ENCODE measurements at regions not wholly inside any gene's neighbourhood (a gene's known extent, or its start where the extent isn't known, plus 50 kb on each side); places are given as distances from the start of the nearest gene placed in this dataset.

GRCh38 chr9:87323928-87324327 lies 173.7 kb upstream of the DAPK1 start:
- H3K4me2 ChIP-seq (ENCODE audit: low read length): no peak overlapping the region
- no peaks in the 10 kb centered on the region for H3K36me3 ChIP-seq (ENCODE audit: insufficient read depth, low read length)
- H3K9me3 ChIP-seq (replicated peaks; ENCODE audit: low read length): no peaks in the 10 kb centered on the region
- H3K9ac ChIP-seq (ENCODE audit: low read depth, low read length): no peak overlapping the region
- no peak overlapping the region for H3K4me3 ChIP-seq (ENCODE audit: low read length)
- H3K27me3 ChIP-seq (ENCODE audit: control insufficient read depth, insufficient read depth, low read length): no peaks in the 10 kb centered on the region
- H3K4me1 ChIP-seq (ENCODE audit: control insufficient read depth, insufficient read depth, low read length): peaks cover 30% of the 10 kb centered on the region

- H3K36me3 ChIP-seq (ENCODE audit: insufficient read depth, low read length): no peaks in the 10 kb centered on the region
- no peak overlapping the region for H3K4me3 ChIP-seq (ENCODE audit: low read length)
- peak overlapping the region; percentile 24 for H3K9ac ChIP-seq (ENCODE audit: low read depth, low read length)
- no peaks in the 10 kb centered on the region for H3K27me3 ChIP-seq (ENCODE audit: control insufficient read depth, insufficient read depth, low read length)
- H3K4me1 ChIP-seq (ENCODE audit: control insufficient read depth, insufficient read depth, low read length): peaks cover 30% of the 10 kb centered on the region
- H3K9me3 ChIP-seq (replicated peaks; ENCODE audit: low read length): no peaks in the 10 kb centered on the region
- H3K4me2 ChIP-seq (ENCODE audit: low read length): no peak overlapping the region
Measured at GRCh38 chr9:87324613-87325194, 173.0 kb upstream of the DAPK1 start.

DNA sequence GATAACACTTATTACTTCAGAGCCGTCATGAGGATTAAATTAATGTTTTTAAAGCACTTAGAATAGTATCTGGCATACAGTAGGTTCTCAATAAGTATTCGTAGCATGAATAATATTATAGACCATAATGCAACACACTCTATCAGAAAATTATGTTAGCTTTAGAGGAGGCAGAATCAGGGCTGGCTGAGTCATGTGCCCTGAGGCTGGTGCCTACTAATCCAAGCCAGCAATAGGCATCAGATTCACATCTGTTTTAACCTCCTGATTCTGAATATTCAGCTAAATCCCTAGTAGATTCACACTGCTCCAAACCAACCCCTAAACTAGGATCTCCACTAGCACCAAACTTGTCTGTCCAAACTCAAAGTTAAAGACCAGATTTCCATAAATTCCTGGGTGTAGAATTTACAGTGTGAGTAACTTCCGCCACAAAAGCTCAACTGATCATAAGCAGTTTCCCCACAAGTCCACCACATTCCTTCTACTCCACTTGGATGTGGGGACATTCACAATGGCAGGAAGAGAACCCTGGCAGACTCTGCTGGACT lies 170.0 kb upstream of the DAPK1 start:
- peaks cover 22% of the 10 kb centered on the region for H3K4me1 ChIP-seq (ENCODE audit: control insufficient read depth, insufficient read depth, low read length)
- H3K4me3 ChIP-seq (ENCODE audit: low read length): no peak overlapping the region
- H3K4me2 ChIP-seq (ENCODE audit: low read length): no peak overlapping the region
- H3K9ac ChIP-seq (ENCODE audit: low read depth, low read length): no peak overlapping the region
- no peaks in the 10 kb centered on the region for H3K27me3 ChIP-seq (ENCODE audit: control insufficient read depth, insufficient read depth, low read length)
- H3K9me3 ChIP-seq (replicated peaks; ENCODE audit: low read length): peaks cover 11% of the 10 kb centered on the region
- H3K36me3 ChIP-seq (ENCODE audit: insufficient read depth, low read length): no peaks in the 10 kb centered on the region

DNA sequence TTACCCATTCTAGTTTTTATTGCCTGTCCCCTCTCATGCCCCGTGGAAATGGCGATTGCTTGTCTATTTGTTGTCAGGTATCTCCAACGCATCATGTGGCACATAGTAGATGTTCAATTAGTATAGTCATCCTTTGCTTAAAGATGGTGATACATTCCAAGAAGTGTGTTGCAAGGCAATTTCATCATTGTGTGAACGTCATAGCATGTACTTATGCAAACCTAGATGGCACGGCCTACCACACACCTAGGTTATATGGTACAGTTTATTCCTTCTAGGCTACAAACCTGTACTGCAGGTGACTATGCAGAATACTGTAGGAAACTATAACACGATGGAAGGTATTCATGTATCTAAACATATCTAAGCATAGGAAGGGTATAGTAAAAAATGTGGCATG lies 163.9 kb upstream of the DAPK1 start:
- Histone ChIP-seq H3K36me3 (ENCODE audit: insufficient read depth, low read length) (no peaks in the 10 kb centered on the region), H3K4me1 (ENCODE audit: control insufficient read depth, insufficient read depth, low read length) (peaks cover 8% of the 10 kb centered on the region), H3K4me3 (ENCODE audit: low read length) (no peak overlapping the region), H3K9ac (ENCODE audit: low read depth, low read length) (no peak overlapping the region), H3K27me3 (ENCODE audit: control insufficient read depth, insufficient read depth, low read length) (no peaks in the 10 kb centered on the region), H3K9me3 (replicated peaks; ENCODE audit: low read length) (peaks cover 11% of the 10 kb centered on the region), H3K4me2 (ENCODE audit: low read length) (no peak overlapping the region)

GRCh38 chr9:87334366-87334765 lies 163.3 kb upstream of the DAPK1 start:
- H3K36me3 ChIP-seq (ENCODE audit: insufficient read depth, low read length): no peaks in the 10 kb centered on the region
- H3K9ac ChIP-seq (ENCODE audit: low read depth, low read length): no peak overlapping the region

DNA sequence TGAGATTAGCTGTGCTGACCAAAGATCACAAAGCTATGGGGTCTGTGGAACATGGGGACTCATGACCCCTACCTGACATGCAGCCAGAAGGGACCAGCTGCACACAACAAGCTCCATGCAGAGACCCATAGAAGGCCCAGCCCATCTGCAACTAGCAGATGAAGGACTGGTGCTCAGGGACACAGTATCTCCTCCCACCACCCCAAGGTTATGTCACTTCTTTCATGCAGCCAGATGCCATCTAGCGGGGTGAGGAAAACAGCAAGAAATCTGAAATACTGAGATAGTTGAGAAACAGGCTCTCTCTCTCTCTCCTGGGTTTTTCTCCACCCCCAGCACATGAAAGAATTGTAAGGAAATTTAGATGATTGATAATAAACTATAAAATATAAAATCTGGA lies 161.3 kb upstream of the DAPK1 start:
- H3K4me1 ChIP-seq (ENCODE audit: control insufficient read depth, insufficient read depth, low read length): peaks cover 8% of the 10 kb centered on the region
- no peak overlapping the region for H3K9ac ChIP-seq (ENCODE audit: low read depth, low read length)
- H3K27me3 ChIP-seq (ENCODE audit: control insufficient read depth, insufficient read depth, low read length): no peaks in the 10 kb centered on the region
- no peak overlapping the region for H3K4me3 ChIP-seq (ENCODE audit: low read length)
- H3K36me3 ChIP-seq (ENCODE audit: insufficient read depth, low read length): no peaks in the 10 kb centered on the region
- peaks cover 3% of the 10 kb centered on the region for H3K9me3 ChIP-seq (replicated peaks; ENCODE audit: low read length)
- no peak overlapping the region for H3K4me2 ChIP-seq (ENCODE audit: low read length)

More at GRCh38 chr9:87334366-87334765, 163.3 kb upstream of the DAPK1 start:
- no peak overlapping the region for H3K4me2 ChIP-seq (ENCODE audit: low read length)
- no peak overlapping the region for H3K4me3 ChIP-seq (ENCODE audit: low read length)
- H3K4me1 ChIP-seq (ENCODE audit: control insufficient read depth, insufficient read depth, low read length): peaks cover 8% of the 10 kb centered on the region
- no peaks in the 10 kb centered on the region for H3K27me3 ChIP-seq (ENCODE audit: control insufficient read depth, insufficient read depth, low read length)
- peaks cover 11% of the 10 kb centered on the region for H3K9me3 ChIP-seq (replicated peaks; ENCODE audit: low read length)

- Histone ChIP-seq H3K9ac (ENCODE audit: low read depth, low read length) (peak overlapping the region; percentile 16), H3K9me3 (replicated peaks; ENCODE audit: low read length) (no peaks in the 10 kb centered on the region), H3K4me3 (ENCODE audit: low read length) (peak overlapping the region; percentile 53), H3K27me3 (ENCODE audit: control insufficient read depth, insufficient read depth, low read length) (no peaks in the 10 kb centered on the region), H3K4me2 (ENCODE audit: low read length) (peak overlapping the region; percentile 74), H3K36me3 (ENCODE audit: insufficient read depth, low read length) (no peaks in the 10 kb centered on the region), H3K4me1 (ENCODE audit: control insufficient read depth, insufficient read depth, low read length) (peaks cover 8% of the 10 kb centered on the region)
Measured at GRCh38 chr9:87336914-87337333, 160.7 kb upstream of the DAPK1 start.

- H3K36me3 ChIP-seq (ENCODE audit: insufficient read depth, low read length): no peaks in the 10 kb centered on the region
- peak overlapping the region; percentile 16 for H3K9ac ChIP-seq (ENCODE audit: low read depth, low read length)
- no peaks in the 10 kb centered on the region for H3K9me3 ChIP-seq (replicated peaks; ENCODE audit: low read length)
- H3K27me3 ChIP-seq (ENCODE audit: control insufficient read depth, insufficient read depth, low read length): no peaks in the 10 kb centered on the region
- peaks cover 8% of the 10 kb centered on the region for H3K4me1 ChIP-seq (ENCODE audit: control insufficient read depth, insufficient read depth, low read length)
- peak overlapping the region; percentile 74 for H3K4me2 ChIP-seq (ENCODE audit: low read length)
- peak overlapping the region; percentile 53 for H3K4me3 ChIP-seq (ENCODE audit: low read length)
Measured at GRCh38 chr9:87337335-87338087, 160.2 kb upstream of the DAPK1 start.

DNA sequence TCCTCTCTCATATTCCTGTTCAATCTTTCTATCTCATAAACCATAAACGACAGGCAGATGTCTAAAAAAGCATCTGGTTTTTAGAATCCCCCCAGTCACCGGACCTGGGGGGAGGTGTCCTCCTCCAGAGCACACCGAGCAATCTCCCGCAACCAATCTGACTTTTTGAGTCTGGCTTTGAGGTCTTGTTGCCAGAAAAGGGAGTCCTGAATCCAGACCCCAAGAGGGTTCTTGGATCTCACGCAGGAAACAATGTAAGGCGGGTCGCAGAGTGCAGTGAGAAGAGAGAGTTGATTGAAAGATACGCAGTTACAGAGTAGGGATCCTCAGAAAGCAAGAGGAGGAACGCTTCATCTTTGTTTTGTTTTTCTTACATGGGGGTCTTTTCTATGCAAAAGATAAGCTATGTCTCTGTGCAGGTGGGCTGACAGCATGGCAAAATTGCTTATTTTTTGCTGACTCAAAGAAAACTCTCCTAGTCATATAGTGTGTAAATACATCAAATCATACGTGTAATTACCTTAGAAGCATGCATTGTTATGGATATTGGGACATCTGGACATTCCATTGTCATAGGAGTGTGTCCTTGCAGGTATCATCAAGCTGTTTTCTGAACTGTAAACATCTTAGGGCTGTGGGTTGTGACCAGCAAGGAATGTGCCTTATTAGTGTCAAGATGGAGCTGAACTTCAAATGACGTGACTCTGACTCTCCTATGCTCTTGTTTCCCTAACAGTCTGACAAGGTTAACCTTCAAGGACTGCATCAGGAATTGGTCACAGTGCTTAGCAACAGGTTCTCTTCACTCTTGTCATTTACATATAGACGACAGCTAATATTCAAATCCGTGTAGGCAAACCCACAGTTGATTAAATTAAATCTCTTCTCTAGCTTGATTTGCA lies 159.3 kb upstream of the DAPK1 start:
- Histone ChIP-seq H3K36me3 (ENCODE audit: insufficient read depth, low read length) (no peaks in the 10 kb centered on the region), H3K9ac (ENCODE audit: low read depth, low read length) (no peak overlapping the region), H3K4me3 (ENCODE audit: low read length) (no peak overlapping the region), H3K4me1 (ENCODE audit: control insufficient read depth, insufficient read depth, low read length) (peaks cover 13% of the 10 kb centered on the region), H3K27me3 (ENCODE audit: control insufficient read depth, insufficient read depth, low read length) (no peaks in the 10 kb centered on the region), H3K4me2 (ENCODE audit: low read length) (no peak overlapping the region), H3K9me3 (replicated peaks; ENCODE audit: low read length) (no peaks in the 10 kb centered on the region)

GRCh38 chr9:87340391-87340790 lies 157.3 kb upstream of the DAPK1 start:
- Histone ChIP-seq H3K9me3 (replicated peaks; ENCODE audit: low read length) (no peaks in the 10 kb centered on the region), H3K4me3 (ENCODE audit: low read length) (no peak overlapping the region), H3K4me1 (ENCODE audit: control insufficient read depth, insufficient read depth, low read length) (peaks cover 25% of the 10 kb centered on the region), H3K36me3 (ENCODE audit: insufficient read depth, low read length) (no peaks in the 10 kb centered on the region), H3K27me3 (ENCODE audit: control insufficient read depth, insufficient read depth, low read length) (no peaks in the 10 kb centered on the region), H3K4me2 (ENCODE audit: low read length) (no peak overlapping the region), H3K9ac (ENCODE audit: low read depth, low read length) (no peak overlapping the region)

- Histone ChIP-seq H3K4me1 (ENCODE audit: control insufficient read depth, insufficient read depth, low read length) (peaks cover 22% of the 10 kb centered on the region), H3K4me3 (ENCODE audit: low read length) (no peak overlapping the region), H3K36me3 (ENCODE audit: insufficient read depth, low read length) (no peaks in the 10 kb centered on the region), H3K9ac (ENCODE audit: low read depth, low read length) (no peak overlapping the region), H3K9me3 (replicated peaks; ENCODE audit: low read length) (no peaks in the 10 kb centered on the region), H3K4me2 (ENCODE audit: low read length) (no peak overlapping the region), H3K27me3 (ENCODE audit: control insufficient read depth, insufficient read depth, low read length) (no peaks in the 10 kb centered on the region)
Measured at GRCh38 chr9:87342743-87343142, 154.9 kb upstream of the DAPK1 start.

Measured in skeletal muscle satellite cell (primary cell).